Esophagus mucosa (tissue), 1 donor: ENCODE measurements at regions not wholly inside any gene's neighbourhood (a gene's known extent, or its start where the extent isn't known, plus 50 kb on each side); places are given as distances from the start of the nearest gene placed in this dataset.
A peak's percentile ranks its signal among the peaks of the same experiment; 100 is the strongest.

Source experiments
- ATAC-seq: fragments of 200-7000 bp; cut with Tn5 transposase; one replicate; pipeline ENCODE4 v1.9.1; 2020
- donor health status: DM: yes; HTN: yes; CAD: no.

- no peak for ATAC-seq
These were observed 305.8 kb upstream of the SMARCA2 start for GRCh38 chr9:1709347-1709746.

- no peak for ATAC-seq
These were observed 302.2 kb upstream of the SMARCA2 start for GRCh38 chr9:1712861-1713450.

GRCh38 chr9:1713841-1714240 lies 301.3 kb upstream of the SMARCA2 start:
- ATAC-seq, result no peak

GRCh38 chr9:1717882-1718281 lies 297.3 kb upstream of the SMARCA2 start:
- no peak for ATAC-seq

GRCh38 chr9:1718836-1719235 lies 296.3 kb upstream of the SMARCA2 start:
- ATAC-seq, result no peak

- ATAC-seq, result no peak
These were observed 294.0 kb upstream of the SMARCA2 start for GRCh38 chr9:1721196-1721595.

GRCh38 chr9:1722404-1722803 lies 292.7 kb upstream of the SMARCA2 start:
- ATAC-seq, result peak; percentile 47

- no peak for ATAC-seq
These were observed 291.6 kb upstream of the SMARCA2 start for GRCh38 chr9:1723522-1724015.

GRCh38 chr9:1726993-1727759 lies 288.0 kb upstream of the SMARCA2 start:
- no peak for ATAC-seq

GRCh38 chr9:1729631-1730030 lies 285.5 kb upstream of the SMARCA2 start:
- ATAC-seq, result no peak

- no peak for ATAC-seq
These were observed 282.5 kb upstream of the SMARCA2 start for GRCh38 chr9:1732670-1733069.

GRCh38 chr9:1738511-1739100 lies 276.5 kb upstream of the SMARCA2 start:
- no peak for ATAC-seq

GRCh38 chr9:1743121-1743960 lies 271.8 kb upstream of the SMARCA2 start:
- ATAC-seq, result no peak

- ATAC-seq, result no peak
These were observed 269.2 kb upstream of the SMARCA2 start for GRCh38 chr9:1745980-1746379.

- ATAC-seq, result no peak
These were observed 267.7 kb upstream of the SMARCA2 start for GRCh38 chr9:1747417-1747967.

GRCh38 chr9:1748407-1748806 lies 266.7 kb upstream of the SMARCA2 start:
- no peak for ATAC-seq

GRCh38 chr9:1757186-1757585 lies 258.0 kb upstream of the SMARCA2 start:
- ATAC-seq, result no peak

GRCh38 chr9:1759009-1759408 lies 256.1 kb upstream of the SMARCA2 start:
- ATAC-seq, result no peak

GRCh38 chr9:1759771-1760300 lies 255.3 kb upstream of the SMARCA2 start:
- ATAC-seq, result no peak

GRCh38 chr9:1761807-1762206 lies 253.3 kb upstream of the SMARCA2 start:
- no peak for ATAC-seq

- ATAC-seq, result no peak
These were observed 249.1 kb upstream of the SMARCA2 start for GRCh38 chr9:1766042-1766441.

GRCh38 chr9:1768561-1768960 lies 246.6 kb upstream of the SMARCA2 start:
- ATAC-seq, result no peak
